ENCODE measurements at regions not wholly inside any gene's neighbourhood (a gene's known extent, or its start where the extent isn't known, plus 50 kb on each side); places are given as distances from the start of the nearest gene placed in this dataset.

DNA sequence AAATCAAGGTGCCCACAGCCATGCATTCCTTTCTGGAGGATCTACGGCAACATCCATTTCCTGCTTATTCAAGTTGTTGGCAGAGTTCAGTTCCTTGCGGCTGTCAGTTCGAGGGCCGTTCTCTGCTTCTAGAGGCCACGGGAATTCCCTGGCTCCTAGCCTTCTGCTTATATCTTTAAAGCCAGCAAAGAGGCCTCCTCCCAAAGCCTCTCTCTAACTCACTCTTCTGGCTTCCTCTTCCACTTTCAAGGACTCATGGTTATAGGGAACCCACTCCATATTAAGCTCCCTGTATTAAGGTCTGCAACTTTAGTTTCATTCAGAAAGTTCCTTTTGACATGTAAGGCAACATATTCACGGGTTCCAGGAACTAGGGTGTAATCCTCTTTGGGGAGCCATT, 150.1 kb upstream of the RMP24 start:
- TF ChIP-seq CTCF (IDR thresholded peaks at IDR 0.05; ENCODE audit: control extremely low read depth in 1 of 3, insufficient read depth in 1 of 3, low read depth in 1 of 3, low read length in 3 of 3): no peak
- TF ChIP-seq, protein P1, sequence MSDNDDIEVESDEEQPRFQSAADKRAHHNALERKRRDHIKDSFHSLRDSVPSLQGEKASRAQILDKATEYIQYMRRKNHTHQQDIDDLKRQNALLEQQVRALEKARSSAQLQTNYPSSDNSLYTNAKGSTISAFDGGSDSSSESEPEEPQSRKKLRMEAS (IDR thresholded peaks at IDR 0.05): no peak
- no peak for TF ChIP-seq EZH2 (IDR thresholded peaks at IDR 0.05; ENCODE audit: low read depth, low read length, severe bottlenecking)
- TF ChIP-seq SIRT6 (IDR thresholded peaks at IDR 0.05; ENCODE audit: low read length): no peak
- TF ChIP-seq TAF1 (IDR thresholded peaks at IDR 0.05; ENCODE audit: low read depth, low read length): no peak
- TF ChIP-seq, protein P2, sequence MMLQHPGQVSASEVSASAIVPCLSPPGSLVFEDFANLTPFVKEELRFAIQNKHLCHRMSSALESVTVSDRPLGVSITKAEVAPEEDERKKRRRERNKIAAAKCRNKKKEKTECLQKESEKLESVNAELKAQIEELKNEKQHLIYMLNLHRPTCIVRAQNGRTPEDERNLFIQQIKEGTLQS (IDR thresholded peaks at IDR 0.05; ENCODE audit: insufficient read depth, low read depth, low read length): no peak
- TF ChIP-seq RAD21 (IDR thresholded peaks at IDR 0.05 in 1 of 2, conservative IDR thresholded peaks at IDR 0.05 in 1 of 2; ENCODE audit: low read depth in 2 of 2, low read length in 2 of 2): no peak
